ENCODE measurements at regions not wholly inside any gene's neighbourhood (a gene's known extent, or its start where the extent isn't known, plus 50 kb on each side); places are given as distances from the start of the nearest gene placed in this dataset.
"Not testable (repeated sequence)": the region's sequence is repeated elsewhere in the genome, so short reads cannot be mapped to it uniquely, and the experiment has no call there.

DNA sequence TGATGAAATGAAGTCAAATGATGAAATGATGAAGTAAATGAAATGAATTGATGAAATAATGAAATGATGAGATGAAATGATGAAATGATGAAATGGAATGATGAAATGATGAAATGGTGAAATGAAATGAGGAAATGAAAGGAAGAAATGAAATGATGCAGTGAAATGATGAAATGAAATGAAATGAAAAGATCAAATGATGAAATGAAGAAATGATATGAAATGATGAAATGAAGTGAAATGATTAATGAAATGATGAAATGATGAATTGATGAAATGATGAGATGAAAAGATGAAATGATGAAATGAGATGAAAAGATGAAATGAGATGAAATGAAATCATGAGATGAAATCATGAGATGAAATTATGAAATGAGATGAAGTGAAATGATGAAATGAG lies 139.2 kb upstream of the ERV3-1 start:
- not testable (repeated sequence) for DNase-seq (ENCODE audit: low spot score)

GRCh38 chr7:65145008-65145407 lies 138.5 kb upstream of the ERV3-1 start:
- not testable (repeated sequence) for DNase-seq (ENCODE audit: low spot score)

DNA sequence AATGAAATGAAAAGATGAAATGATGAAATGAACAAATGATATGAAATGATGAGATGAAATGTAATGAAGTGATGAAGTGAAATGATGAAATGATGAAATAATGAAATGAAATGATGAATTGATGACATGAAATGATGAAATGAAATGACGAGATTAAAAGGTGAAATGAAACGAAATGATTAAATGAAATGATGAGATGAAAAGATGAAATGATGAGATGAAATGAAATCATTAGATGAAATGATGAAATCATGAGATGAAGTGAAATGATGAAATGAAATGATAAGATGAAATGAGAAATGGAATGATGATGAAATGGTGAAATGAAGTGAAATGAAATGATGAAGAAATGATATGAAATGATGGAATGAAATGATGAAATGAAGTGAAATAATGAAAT lies 138.1 kb upstream of the ERV3-1 start:
- DNase-seq (ENCODE audit: low spot score) = not testable (repeated sequence)

- not testable (repeated sequence) for DNase-seq (ENCODE audit: low spot score)
Observed at GRCh38 chr7:65144119-65144518, 137.6 kb upstream of the ERV3-1 start.

DNA sequence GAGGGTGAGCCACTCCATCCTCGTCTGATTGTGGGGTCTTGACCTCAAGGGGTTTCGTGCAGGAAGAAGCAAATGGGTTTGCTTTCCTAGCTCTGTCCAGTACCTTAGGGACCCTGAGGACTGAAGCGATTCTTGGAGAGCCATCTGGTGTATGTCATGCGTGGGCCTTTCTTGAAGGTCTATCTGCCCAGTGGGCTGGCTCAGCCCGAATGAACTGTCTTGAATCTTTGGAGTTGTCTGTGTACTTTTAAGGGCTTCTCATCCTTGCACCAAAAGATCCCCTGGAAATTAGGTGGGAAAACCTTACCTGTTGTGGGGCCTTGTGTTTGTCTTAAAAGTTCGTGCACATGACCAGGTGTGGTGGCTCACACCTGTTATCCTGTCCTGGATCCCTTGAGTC lies 135.4 kb upstream of the ERV3-1 start:
- DNase-seq (ENCODE audit: low spot score) = not testable (repeated sequence)

DNA sequence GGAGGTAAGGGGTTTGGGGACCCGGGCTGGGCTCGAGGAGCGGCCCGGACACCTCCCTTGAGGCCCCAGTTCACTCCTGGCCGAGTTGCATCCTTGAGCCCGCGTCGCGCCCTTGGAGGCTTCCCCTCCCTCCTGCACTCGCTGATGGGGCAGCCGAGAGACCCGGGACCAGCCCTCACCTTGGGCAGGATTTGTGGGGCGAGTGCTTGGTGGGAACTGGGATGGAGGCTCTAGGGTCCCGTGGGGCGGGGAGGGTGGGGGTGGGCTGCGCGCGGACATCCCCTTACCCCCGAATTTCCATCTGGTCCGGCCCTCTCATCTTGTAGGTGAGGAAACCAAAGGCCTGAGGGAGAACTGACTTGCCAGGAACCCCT lies 134.9 kb upstream of the ERV3-1 start:
- DNase-seq (ENCODE audit: low spot score) = not testable (repeated sequence)

DNA sequence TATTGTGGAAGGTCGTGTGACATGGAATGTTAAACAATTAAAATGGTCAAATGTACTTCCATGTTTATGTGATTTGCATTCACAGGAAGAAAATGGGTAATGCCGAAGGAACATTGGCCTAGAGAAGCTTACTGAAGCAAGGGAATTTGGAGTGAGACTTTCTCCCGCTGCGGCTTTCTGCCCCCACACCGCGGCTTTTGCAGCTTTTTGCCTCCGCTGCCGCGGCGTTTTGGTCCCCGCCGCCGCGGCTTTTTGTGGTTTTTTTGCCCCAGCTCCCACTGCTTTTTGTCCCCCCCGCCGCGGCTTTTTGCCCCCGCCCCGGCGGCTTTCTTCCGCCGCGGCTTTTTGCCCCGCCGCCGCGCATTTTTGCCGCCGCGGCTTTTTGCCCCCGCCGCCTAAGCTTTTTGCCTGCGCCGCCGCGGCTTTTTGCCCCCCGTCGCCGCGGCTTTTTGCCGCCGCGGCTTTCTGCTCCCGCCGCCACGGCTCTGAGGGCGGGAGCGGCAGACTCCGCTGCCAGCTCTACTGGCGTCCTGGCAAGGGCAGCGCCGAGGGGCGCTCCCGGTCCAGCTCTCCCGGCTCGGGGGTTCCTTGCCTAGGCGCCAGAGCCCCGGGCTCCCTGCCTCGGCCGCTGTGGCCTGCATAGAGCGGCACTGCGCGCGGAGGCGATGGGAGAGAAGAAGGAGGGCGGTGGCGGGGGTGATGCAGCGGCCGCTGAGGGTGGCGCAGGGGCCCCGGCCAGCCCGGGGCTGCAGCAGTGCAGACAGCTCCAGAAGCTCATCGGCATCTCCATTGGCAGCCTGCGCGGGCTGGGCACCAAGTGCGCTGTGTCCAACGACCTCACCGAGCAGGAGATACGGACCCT lies 134.3 kb upstream of the ERV3-1 start:
- DNase-seq (ENCODE audit: low spot score) = not testable (repeated sequence)

DNA sequence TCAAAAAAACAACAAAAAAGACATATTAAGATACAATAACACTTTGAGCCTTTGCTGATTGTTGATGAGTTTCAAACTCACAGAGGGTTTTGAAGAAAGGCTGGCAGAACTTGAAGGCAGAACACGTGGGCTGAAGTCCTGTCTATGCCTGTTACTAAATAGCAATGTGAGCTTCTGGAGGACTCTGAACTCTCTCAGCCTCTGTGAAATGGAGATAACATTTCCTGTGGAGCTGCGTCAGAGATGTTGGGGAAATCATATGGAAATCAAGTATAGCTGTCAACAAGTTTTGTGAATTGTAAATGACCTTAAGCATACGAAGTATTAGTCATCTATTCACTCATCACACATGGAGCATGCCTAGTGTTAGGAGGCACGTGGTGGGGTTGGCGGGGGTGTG lies 130.4 kb upstream of the ERV3-1 start:
- not testable (repeated sequence) for DNase-seq (ENCODE audit: low spot score)

DNA sequence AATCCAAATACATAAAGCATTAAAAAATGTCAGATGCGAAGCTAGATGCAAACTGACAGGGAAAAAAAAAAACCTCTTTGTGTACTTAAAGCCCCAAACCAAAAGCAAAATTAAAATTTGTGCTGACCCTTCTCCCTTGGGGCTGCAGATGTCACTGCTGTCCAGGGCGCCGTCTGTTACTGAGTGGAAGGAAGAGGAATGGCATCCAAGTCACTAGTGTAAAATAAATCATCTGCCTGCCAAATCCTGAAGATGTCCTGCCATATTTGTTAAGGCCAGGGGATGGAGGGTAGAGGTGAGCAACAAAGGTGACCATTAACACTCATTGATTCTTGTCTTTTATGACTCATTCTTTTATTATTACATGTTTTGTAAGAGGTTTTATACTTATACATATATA lies 126.6 kb upstream of the ERV3-1 start:
- not testable (repeated sequence) for DNase-seq (ENCODE audit: low spot score)

DNA sequence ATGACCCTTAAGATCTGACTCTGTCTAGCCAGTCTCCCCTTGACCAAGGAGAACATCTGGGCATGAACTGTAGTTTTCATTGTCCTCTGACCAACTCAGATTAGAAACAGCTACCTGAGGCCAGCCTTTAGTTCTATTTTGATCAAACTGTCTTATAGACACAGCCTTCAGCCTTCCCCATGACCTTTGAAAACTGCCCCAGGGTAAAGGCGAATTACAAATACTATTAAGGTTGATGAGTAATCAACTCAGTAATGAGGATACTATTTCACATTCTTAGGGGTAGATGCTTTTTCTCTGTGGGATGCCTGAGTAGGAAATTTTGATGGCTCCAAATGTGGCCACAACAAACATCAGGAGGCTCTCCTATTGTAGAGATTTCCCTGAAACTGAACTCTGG lies 125.8 kb upstream of the ERV3-1 start:
- not testable (repeated sequence) for DNase-seq (ENCODE audit: low spot score)

- DNase-seq (ENCODE audit: low spot score) = not testable (repeated sequence)
Observed at GRCh38 chr7:65127364-65127763, 120.9 kb upstream of the ERV3-1 start.

DNA sequence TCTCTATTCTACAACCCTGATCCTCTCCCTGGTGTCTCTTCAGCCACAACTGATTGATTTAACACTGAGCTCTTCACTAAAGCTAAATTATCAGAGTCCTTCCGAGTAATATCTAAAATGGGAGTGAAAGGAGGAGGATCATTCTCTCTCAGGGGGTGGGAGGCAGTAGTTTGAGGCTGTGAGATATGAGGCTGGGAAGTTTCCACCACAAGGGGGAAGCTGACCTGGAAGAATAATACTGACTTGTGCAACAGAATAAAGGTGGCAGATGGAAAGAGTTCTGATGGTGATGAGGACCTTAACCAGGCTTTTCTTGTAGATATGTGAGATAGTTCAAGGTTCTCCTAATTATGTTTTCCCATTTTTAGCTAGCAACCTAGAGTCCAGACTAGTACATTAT lies 118.1 kb upstream of the ERV3-1 start:
- not testable (repeated sequence) for DNase-seq (ENCODE audit: low spot score)

DNA sequence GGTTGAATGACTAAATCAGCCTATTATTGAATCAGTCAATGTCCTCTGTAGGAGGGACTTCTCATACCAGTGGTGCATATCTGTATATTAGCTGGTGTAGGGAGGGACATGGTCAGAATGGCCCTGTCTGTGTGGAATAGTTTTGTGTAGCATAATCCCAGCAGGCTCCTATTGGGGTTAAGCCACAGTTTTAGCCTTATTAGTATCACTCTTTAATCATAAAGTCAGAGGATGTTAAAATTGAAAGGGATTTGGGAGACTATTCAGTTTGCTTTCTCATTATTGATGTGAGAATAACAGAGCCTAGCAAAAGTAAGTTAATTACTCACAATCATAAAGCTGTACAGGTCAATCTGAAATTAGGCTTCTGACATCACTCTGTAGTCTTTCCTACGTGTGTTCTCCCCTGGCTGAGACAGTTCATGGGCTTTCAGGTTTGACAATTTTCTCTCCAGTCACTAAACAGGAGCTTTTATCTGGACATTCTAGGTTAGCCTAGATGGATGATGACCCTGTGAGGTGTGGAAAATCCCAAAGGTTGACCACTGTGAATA lies 99.2 kb upstream of the ERV3-1 start:
- not testable (repeated sequence) for DNase-seq (ENCODE audit: low spot score)

DNA sequence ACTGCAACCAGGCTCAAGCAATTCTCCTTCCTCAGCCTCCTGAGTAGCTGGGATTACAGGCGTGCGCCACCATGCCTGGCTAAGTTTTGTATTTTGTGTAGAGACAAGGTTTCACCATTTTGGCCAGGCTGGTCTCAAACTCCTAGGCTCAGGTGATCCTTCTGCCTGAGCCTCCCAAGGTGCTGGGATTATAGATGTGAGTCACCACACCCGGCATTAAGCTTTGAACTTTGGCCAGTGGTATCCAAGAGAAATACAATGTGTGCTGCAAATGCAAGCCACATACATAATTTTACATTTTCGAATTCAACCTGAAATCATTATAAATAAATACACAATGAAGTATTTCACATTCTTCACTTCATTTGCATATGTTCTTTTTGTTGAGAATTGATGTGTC lies 94.0 kb upstream of the ERV3-1 start:
- DNase-seq (ENCODE audit: low spot score) = not testable (repeated sequence)

DNA sequence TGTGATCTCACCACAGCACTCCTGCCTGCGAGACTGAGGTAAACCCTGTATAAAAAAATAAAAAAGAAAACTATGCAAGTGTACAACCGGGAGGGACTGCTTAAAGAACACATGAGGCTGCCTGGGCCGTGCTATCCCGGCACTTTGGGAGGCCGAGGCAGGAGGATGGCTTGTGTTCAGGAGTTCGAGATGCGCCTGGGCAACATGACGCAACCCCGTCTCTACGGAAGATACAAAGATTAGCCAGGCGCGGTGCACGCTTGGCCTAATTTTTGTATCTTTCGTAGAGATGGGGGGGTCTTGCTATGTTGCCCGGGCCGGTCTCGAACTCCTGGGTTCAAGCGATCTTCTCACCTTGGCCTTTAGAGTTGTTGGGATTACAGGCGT lies 75.2 kb upstream of the ERV3-1 start:
- not testable (repeated sequence) for DNase-seq (ENCODE audit: low spot score)

GRCh38 chr7:65080799-65081668 lies 74.5 kb upstream of the ERV3-1 start:
- DNase-seq (ENCODE audit: low spot score) = peak; percentile 92

GRCh38 chr7:65074959-65075358 lies 68.5 kb upstream of the ERV3-1 start:
- DNase-seq (ENCODE audit: low spot score) = not testable (repeated sequence)

DNA sequence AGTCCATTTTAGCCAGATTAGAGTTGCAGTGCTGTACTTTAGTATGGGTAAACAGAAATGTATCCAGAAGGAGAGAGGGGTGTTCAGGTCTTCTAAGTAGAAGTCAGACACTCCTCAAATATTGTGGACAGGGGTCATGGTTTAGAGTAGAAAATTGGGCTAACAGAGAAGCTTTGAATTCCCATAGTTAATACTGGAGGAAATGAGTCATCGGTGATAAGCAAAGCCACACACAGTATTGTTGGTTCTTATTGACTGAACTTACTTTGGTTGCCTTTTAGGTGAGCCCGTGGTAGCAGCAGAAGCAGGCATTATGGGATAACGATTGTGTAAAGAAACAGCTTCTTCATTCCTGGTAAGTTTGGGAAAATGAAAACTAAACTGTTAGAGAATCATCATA lies 66.7 kb upstream of the ERV3-1 start:
- not testable (repeated sequence) for DNase-seq (ENCODE audit: low spot score)

GRCh38 chr7:65071854-65072431 lies 65.5 kb upstream of the ERV3-1 start:
- not testable (repeated sequence) for DNase-seq (ENCODE audit: low spot score)

- not testable (repeated sequence) for DNase-seq (ENCODE audit: low spot score)
Observed at GRCh38 chr7:65069476-65069875, 63.0 kb upstream of the ERV3-1 start.

DNA sequence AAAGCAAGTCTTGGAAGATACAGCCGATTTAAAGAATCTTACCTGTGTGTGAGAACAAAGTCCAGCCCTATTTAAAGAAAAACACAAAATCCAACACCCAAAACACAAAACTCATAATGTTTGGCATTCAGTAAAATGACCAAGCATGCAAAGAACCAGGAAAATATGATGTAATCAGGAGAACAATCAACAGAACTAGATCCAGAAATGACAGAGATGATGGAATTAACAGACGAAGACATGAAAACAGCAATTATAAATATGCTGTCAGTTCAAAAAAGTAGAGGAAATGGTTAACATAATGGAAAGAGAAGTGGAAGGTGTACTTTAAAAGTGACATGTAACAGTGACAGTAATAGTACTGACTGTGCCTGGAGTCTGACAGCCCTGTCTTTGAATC lies 56.1 kb upstream of the ERV3-1 start:
- not testable (repeated sequence) for DNase-seq (ENCODE audit: low spot score)

- not testable (repeated sequence) for DNase-seq (ENCODE audit: low spot score)
Observed at GRCh38 chr7:65059247-65059646, 52.8 kb upstream of the ERV3-1 start.

All from kidney tubule cell (primary cell).